ENCODE measurements at regions not wholly inside any gene's neighbourhood (a gene's known extent, or its start where the extent isn't known, plus 50 kb on each side); places are given as distances from the start of the nearest gene placed in this dataset.

- TF ChIP-seq, protein P1, sequence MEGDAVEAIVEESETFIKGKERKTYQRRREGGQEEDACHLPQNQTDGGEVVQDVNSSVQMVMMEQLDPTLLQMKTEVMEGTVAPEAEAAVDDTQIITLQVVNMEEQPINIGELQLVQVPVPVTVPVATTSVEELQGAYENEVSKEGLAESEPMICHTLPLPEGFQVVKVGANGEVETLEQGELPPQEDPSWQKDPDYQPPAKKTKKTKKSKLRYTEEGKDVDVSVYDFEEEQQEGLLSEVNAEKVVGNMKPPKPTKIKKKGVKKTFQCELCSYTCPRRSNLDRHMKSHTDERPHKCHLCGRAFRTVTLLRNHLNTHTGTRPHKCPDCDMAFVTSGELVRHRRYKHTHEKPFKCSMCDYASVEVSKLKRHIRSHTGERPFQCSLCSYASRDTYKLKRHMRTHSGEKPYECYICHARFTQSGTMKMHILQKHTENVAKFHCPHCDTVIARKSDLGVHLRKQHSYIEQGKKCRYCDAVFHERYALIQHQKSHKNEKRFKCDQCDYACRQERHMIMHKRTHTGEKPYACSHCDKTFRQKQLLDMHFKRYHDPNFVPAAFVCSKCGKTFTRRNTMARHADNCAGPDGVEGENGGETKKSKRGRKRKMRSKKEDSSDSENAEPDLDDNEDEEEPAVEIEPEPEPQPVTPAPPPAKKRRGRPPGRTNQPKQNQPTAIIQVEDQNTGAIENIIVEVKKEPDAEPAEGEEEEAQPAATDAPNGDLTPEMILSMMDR (IDR thresholded peaks at IDR 0.05; ENCODE audit: insufficient read depth, low read length, severe bottlenecking), result no peak
- peaks cover 2% of the 10 kb centered on the region for H3K27me3 ChIP-seq (ENCODE audit: control insufficient read depth, insufficient read depth, low read length)
- no peak for DNase-seq (ENCODE audit: low read depth)
- no peak overlapping the region for H3K4me3 ChIP-seq (ENCODE audit: low read depth, low read length)
- no peak for FAIRE-seq
- no peaks in the 10 kb centered on the region for H3K36me3 ChIP-seq (ENCODE audit: control insufficient read depth, insufficient read depth, low read length)
These were observed 55.8 kb upstream of the TNP1 start for GRCh38 chr2:216915557-216916150.

DNA sequence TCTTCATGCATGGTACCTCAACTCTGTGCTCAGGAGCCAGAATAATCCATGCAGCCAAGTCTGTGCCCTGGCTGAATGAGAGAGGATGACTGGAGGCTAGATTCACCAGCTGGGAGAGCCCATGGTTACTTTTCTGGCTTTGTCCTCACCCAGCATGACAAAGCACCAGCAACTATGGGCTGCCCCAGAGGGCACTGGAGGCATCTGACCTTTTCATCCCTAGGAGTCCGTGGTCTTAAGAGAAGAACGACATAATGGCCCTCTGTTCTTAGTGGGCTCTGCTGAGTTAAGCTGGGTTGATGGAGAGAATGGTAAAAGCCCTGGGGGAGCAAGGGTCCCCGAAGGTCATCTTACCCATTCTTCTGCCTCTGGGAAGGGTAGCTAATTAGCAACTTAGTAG lies 54.6 kb upstream of the TNP1 start:
- no peak for FAIRE-seq
- no peak for DNase-seq (ENCODE audit: low read depth)
- Histone ChIP-seq H3K36me3 (ENCODE audit: control insufficient read depth, insufficient read depth, low read length) (no peaks in the 10 kb centered on the region), H3K4me3 (ENCODE audit: low read depth, low read length) (no peak overlapping the region), H3K27me3 (ENCODE audit: control insufficient read depth, insufficient read depth, low read length) (peaks cover 2% of the 10 kb centered on the region)
- TF ChIP-seq, protein P1 (IDR thresholded peaks at IDR 0.05; ENCODE audit: insufficient read depth, low read length, severe bottlenecking), result no peak

DNA sequence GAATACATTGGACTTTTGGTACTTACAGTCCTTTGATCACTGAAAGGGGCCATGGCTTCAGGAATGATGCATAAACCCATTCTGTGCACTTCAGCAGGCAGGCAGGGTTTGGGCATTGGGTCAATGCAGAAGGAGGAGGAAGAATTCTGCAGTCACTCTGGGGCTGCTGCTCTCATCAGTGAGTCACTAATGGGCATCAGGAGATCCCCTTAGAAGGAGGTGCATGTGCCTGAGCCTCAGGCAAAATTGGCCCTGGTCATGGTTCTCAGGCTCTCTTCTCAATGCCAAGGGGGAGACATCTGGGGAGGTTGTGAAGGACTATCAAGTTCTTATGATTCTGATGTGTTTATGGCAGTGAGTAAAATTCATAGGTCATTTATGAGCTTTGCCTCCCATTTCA lies 52.0 kb upstream of the TNP1 start:
- DNase-seq (ENCODE audit: low read depth) (peak; percentile 54), FAIRE-seq (peak; percentile 91)
- no peak overlapping the region for H3K4me3 ChIP-seq (ENCODE audit: low read depth, low read length)
- H3K27me3 ChIP-seq (ENCODE audit: control insufficient read depth, insufficient read depth, low read length), result peaks cover 2% of the 10 kb centered on the region
- no peaks in the 10 kb centered on the region for H3K36me3 ChIP-seq (ENCODE audit: control insufficient read depth, insufficient read depth, low read length)
- TF ChIP-seq, protein P1 (IDR thresholded peaks at IDR 0.05; ENCODE audit: insufficient read depth, low read length, severe bottlenecking), result no peak

- no peaks in the 10 kb centered on the region for H3K36me3 ChIP-seq (ENCODE audit: control insufficient read depth, insufficient read depth, low read length)
- TF ChIP-seq, protein P1 (IDR thresholded peaks at IDR 0.05; ENCODE audit: insufficient read depth, low read length, severe bottlenecking), result no peak
- H3K4me3 ChIP-seq (ENCODE audit: low read depth, low read length), result no peak overlapping the region
- FAIRE-seq (no peak), DNase-seq (ENCODE audit: low read depth) (no peak)
- H3K27me3 ChIP-seq (ENCODE audit: control insufficient read depth, insufficient read depth, low read length), result peaks cover 2% of the 10 kb centered on the region
These were observed 51.1 kb upstream of the TNP1 start for GRCh38 chr2:216911008-216911407.

GRCh38 chr2:216909541-216910210 lies 49.8 kb upstream of the TNP1 start:
- Histone ChIP-seq H3K27me3 (ENCODE audit: control insufficient read depth, insufficient read depth, low read length) (peaks cover 2% of the 10 kb centered on the region), H3K36me3 (ENCODE audit: control insufficient read depth, insufficient read depth, low read length) (no peaks in the 10 kb centered on the region), H3K4me3 (ENCODE audit: low read depth, low read length) (no peak overlapping the region)
- TF ChIP-seq, protein P1 (IDR thresholded peaks at IDR 0.05; ENCODE audit: insufficient read depth, low read length, severe bottlenecking), result no peak
- FAIRE-seq (peak; percentile 23), DNase-seq (ENCODE audit: low read depth) (no peak)

Measured in bronchial epithelial cell (primary cell).